ENCODE measurements at regions not wholly inside any gene's neighbourhood (a gene's known extent, or its start where the extent isn't known, plus 50 kb on each side); places are given as distances from the start of the nearest gene placed in this dataset.
"Not testable (repeated sequence)": the region's sequence is repeated elsewhere in the genome, so short reads cannot be mapped to it uniquely, and the experiment has no call there.

GRCh38 chrX:53831662-53832635, 145.4 kb upstream of the HUWE1 start:
- Histone ChIP-seq H3K27me3 (peaks cover 0 to 12% (median 0%) of the 10 kb centered on the region in 9 donors), H3K9me3 (no peaks in the 10 kb centered on the region), H3K4me1 (no peaks in the 10 kb centered on the region), H3K4me3 (no peak overlapping the region), H3K27ac (no peak overlapping the region), H3K36me3 (no peaks in the 10 kb centered on the region)
- intact Hi-C loops (cut with DNase I): no loop called here
- TF ChIP-seq POLR2A (IDR thresholded peaks at IDR 0.05) (no peak), CTCF (IDR thresholded peaks at IDR 0.05) (peak in 6 of 12 donors; percentile 6 to 27 (median 10))
- DNase-seq: no peak
- ATAC-seq: no peak
- 41 to 48% (median 44%) methylated on average over 8 of the region's 8 CpGs for whole genome bisulfite sequencing, 4 donors

- H3K4me1 ChIP-seq: no peaks in the 10 kb centered on the region
- no peak overlapping the region for H3K27ac ChIP-seq
- no peaks in the 10 kb centered on the region for H3K9me3 ChIP-seq
- no peaks in the 10 kb centered on the region for H3K36me3 ChIP-seq
- H3K4me3 ChIP-seq: no peak overlapping the region
- ATAC-seq (no peak), DNase-seq (no peak)
- TF ChIP-seq CTCF (IDR thresholded peaks at IDR 0.05) (no peak), POLR2A (IDR thresholded peaks at IDR 0.05) (no peak)
- 63 to 79% (median 72%) methylated on average over 2 of the region's 2 CpGs for WGBS, 4 donors
- intact Hi-C loops (cut with DNase I): loop anchor here in 1 of 10 donors (10.0 kb wide), 1 partner anchor 60 kb away; no protein-coding TSS in a partner anchor
- peaks cover 0 to 4% (median 0%) of the 10 kb centered on the region in 9 donors for H3K27me3 ChIP-seq
Observed at GRCh38 chrX:53824686-53825085, 138.2 kb upstream of the HUWE1 start.

- H3K4me1 ChIP-seq; H3K27me3 ChIP-seq; H3K27ac ChIP-seq; H3K36me3 ChIP-seq; ATAC-seq; intact Hi-C loops (cut with DNase I); H3K4me3 ChIP-seq; H3K9me3 ChIP-seq; DNase-seq: not testable (repeated sequence)
- WGBS, 4 donors: 90 to 100% (median 98%) methylated on average over 1 of the region's 1 CpG
Observed at GRCh38 chrX:53818115-53818514, 131.6 kb upstream of the HUWE1 start.

- Histone ChIP-seq H3K4me1 (no peaks in the 10 kb centered on the region), H3K36me3 (no peaks in the 10 kb centered on the region), H3K4me3 (no peak overlapping the region), H3K27me3 (peaks cover 0 to 10% (median 0%) of the 10 kb centered on the region in 9 donors), H3K9me3 (no peaks in the 10 kb centered on the region), H3K27ac (no peak overlapping the region)
- WGBS, 4 donors: 47 to 61% (median 54%) methylated on average over 3 of the region's 3 CpGs
- TF ChIP-seq POLR2A (IDR thresholded peaks at IDR 0.05) (no peak), CTCF (IDR thresholded peaks at IDR 0.05) (no peak)
- ATAC-seq (no peak), DNase-seq (no peak)
- intact Hi-C loops (cut with DNase I): no loop called here
Observed at GRCh38 chrX:53817548-53817947, 131.0 kb upstream of the HUWE1 start.
